Stimulated activated effector memory CD8-positive, alpha-beta T cell treated with anti-CD3 and anti-CD28 coated beads, Interleukin-12 subunit alpha, Interleukin-12 subunit beta, amount 100 ng/mL, for 72 hours (primary cell): ENCODE measurements at regions not wholly inside any gene's neighbourhood (a gene's known extent, or its start where the extent isn't known, plus 50 kb on each side); places are given as distances from the start of the nearest gene placed in this dataset.
"Not testable (repeated sequence)": the region's sequence is repeated elsewhere in the genome, so short reads cannot be mapped to it uniquely, and the experiment has no call there.

Source experiments
- ATAC-seq: fragments of 150-1000 bp; cut with Tn5 transposase; 2 replicates; pipeline ENCODE4 v1.10.0; 2021
- DNase-seq, 2 donors: peaks; one replicate each; pipeline ENCODE4 v3.0.0; 2021 to 2022; ENCODE audit warnings: low spot score in 2 of 2
- H3K27ac Mint-ChIP-seq: one replicate; pipeline ENCODE4 v1.8.0; 2022; ENCODE audit warnings: mild to moderate bottlenecking, mixed read lengths
- H3K36me3 Mint-ChIP-seq: one replicate; pipeline ENCODE4 v1.8.0; 2022; ENCODE audit warnings: mild to moderate bottlenecking, mixed read lengths
- H3K4me1 Mint-ChIP-seq: one replicate; pipeline ENCODE4 v1.8.0; 2022; ENCODE audit warnings: mixed read lengths
- H3K4me3 Mint-ChIP-seq: one replicate; pipeline ENCODE4 v1.8.0; 2022; ENCODE audit warnings: mild to moderate bottlenecking, mixed read lengths
- H3K9me3 Mint-ChIP-seq: one replicate; pipeline ENCODE4 v1.8.0; 2022; ENCODE audit warnings: mixed read lengths

GRCh38 chr5:92180391-92180790 lies 797.3 kb upstream of the ARRDC3 start:
- Mint-ChIP-seq H3K4me3 (no peak overlapping the region), H3K27ac (no peak overlapping the region), H3K36me3 (no peaks in the 10 kb centered on the region), H3K9me3 (peaks cover 3% of the 10 kb centered on the region), H3K4me1 (no peaks in the 10 kb centered on the region)
- no peak for ATAC-seq
- DNase-seq, result no peak

- H3K4me1 Mint-ChIP-seq, result no peaks in the 10 kb centered on the region
- DNase-seq, result no peak
- H3K4me3 Mint-ChIP-seq, result no peak overlapping the region
- H3K9me3 Mint-ChIP-seq, result peaks cover 5% of the 10 kb centered on the region
- no peak for ATAC-seq
- H3K36me3 Mint-ChIP-seq, result no peaks in the 10 kb centered on the region
- H3K27ac Mint-ChIP-seq, result no peak overlapping the region
Measured at GRCh38 chr5:92179651-92180050, 796.5 kb upstream of the ARRDC3 start.

GRCh38 chr5:92177926-92178487 lies 794.9 kb upstream of the ARRDC3 start:
- Mint-ChIP-seq H3K27ac (no peak overlapping the region), H3K4me1 (no peaks in the 10 kb centered on the region), H3K36me3 (no peaks in the 10 kb centered on the region), H3K9me3 (peaks cover 4% of the 10 kb centered on the region), H3K4me3 (no peak overlapping the region)
- DNase-seq, result no peak
- no peak for ATAC-seq

- no peak for DNase-seq
- Mint-ChIP-seq H3K36me3 (no peaks in the 10 kb centered on the region), H3K4me1 (no peaks in the 10 kb centered on the region), H3K4me3 (no peak overlapping the region), H3K9me3 (peaks cover 16% of the 10 kb centered on the region), H3K27ac (no peak overlapping the region)
- ATAC-seq, result no peak
Measured at GRCh38 chr5:92163906-92164305, 780.8 kb upstream of the ARRDC3 start.

DNA sequence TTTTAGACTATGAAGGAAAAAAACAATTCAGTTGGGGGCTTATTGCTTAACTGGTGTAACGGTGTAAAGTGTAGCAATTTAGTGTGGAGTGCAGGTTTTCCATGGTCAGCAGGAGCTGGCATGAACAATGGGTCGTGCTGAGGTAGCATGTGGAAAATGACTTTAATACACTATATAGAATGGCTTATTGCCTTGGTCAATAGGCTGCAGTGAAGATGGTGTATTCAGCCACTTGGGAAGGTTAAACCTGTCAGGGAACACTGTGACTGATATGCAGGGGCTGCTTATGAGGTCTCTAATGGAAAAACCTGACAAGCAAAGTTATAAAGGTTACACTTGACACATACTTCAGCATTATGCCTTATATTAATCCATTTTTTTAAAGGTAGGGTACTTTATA lies 764.7 kb upstream of the ARRDC3 start:
- Mint-ChIP-seq H3K9me3 (peaks cover 8% of the 10 kb centered on the region), H3K4me1 (no peaks in the 10 kb centered on the region), H3K27ac (no peak overlapping the region), H3K4me3 (no peak overlapping the region), H3K36me3 (no peaks in the 10 kb centered on the region)
- no peak for ATAC-seq
- no peak for DNase-seq

- no peak overlapping the region for H3K27ac Mint-ChIP-seq
- no peak for ATAC-seq
- H3K9me3 Mint-ChIP-seq, result peaks cover 8% of the 10 kb centered on the region
- no peak overlapping the region for H3K4me3 Mint-ChIP-seq
- H3K36me3 Mint-ChIP-seq, result no peaks in the 10 kb centered on the region
- DNase-seq, result no peak
- no peaks in the 10 kb centered on the region for H3K4me1 Mint-ChIP-seq
Measured at GRCh38 chr5:92147266-92147665, 764.1 kb upstream of the ARRDC3 start.

GRCh38 chr5:92145852-92146251 lies 762.7 kb upstream of the ARRDC3 start:
- Mint-ChIP-seq H3K4me3 (no peak overlapping the region), H3K36me3 (no peaks in the 10 kb centered on the region), H3K4me1 (no peaks in the 10 kb centered on the region), H3K27ac (no peak overlapping the region), H3K9me3 (peaks cover 13% of the 10 kb centered on the region)
- ATAC-seq, result no peak
- DNase-seq, result no peak

GRCh38 chr5:92144824-92145223 lies 761.7 kb upstream of the ARRDC3 start:
- no peak for ATAC-seq
- H3K36me3 Mint-ChIP-seq, result no peaks in the 10 kb centered on the region
- no peaks in the 10 kb centered on the region for H3K4me1 Mint-ChIP-seq
- no peak overlapping the region for H3K4me3 Mint-ChIP-seq
- H3K27ac Mint-ChIP-seq, result no peak overlapping the region
- H3K9me3 Mint-ChIP-seq, result peaks cover 19% of the 10 kb centered on the region
- no peak for DNase-seq

GRCh38 chr5:92132294-92132908 lies 749.3 kb upstream of the ARRDC3 start:
- H3K4me3 Mint-ChIP-seq, H3K4me1 Mint-ChIP-seq, H3K27ac Mint-ChIP-seq, H3K36me3 Mint-ChIP-seq, H3K9me3 Mint-ChIP-seq, ATAC-seq, DNase-seq: not testable (repeated sequence)

GRCh38 chr5:92126182-92126581 lies 743.1 kb upstream of the ARRDC3 start:
- no peaks in the 10 kb centered on the region for H3K36me3 Mint-ChIP-seq
- peaks cover 3% of the 10 kb centered on the region for H3K9me3 Mint-ChIP-seq
- H3K4me3 Mint-ChIP-seq, result no peak overlapping the region
- DNase-seq (no peak), ATAC-seq (no peak)
- no peak overlapping the region for H3K27ac Mint-ChIP-seq
- H3K4me1 Mint-ChIP-seq, result no peaks in the 10 kb centered on the region

- ATAC-seq (no peak), DNase-seq (no peak)
- Mint-ChIP-seq H3K9me3 (peaks cover 11% of the 10 kb centered on the region), H3K27ac (no peak overlapping the region), H3K4me1 (no peaks in the 10 kb centered on the region), H3K4me3 (no peak overlapping the region), H3K36me3 (no peaks in the 10 kb centered on the region)
Measured at GRCh38 chr5:92119110-92119509, 736.0 kb upstream of the ARRDC3 start.

DNA sequence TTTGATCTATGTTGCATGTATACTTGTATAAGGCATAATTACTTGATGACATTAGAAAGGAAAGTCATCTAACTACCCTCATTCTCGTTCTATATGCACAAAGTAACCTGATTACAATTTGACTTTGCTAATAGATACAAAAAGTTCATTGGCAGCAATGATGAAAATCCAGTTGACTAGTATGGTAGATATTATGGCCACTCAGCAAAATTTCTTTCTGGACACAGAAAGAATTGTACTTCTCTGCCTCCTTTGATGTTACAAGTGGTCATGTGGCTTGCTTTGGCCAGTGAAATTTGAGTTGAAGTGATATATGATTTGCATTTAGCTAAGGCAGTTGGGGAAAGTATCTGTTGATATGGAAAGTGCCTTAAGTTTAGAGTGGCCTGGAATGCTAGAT lies 723.7 kb upstream of the ARRDC3 start:
- Mint-ChIP-seq H3K4me1 (no peaks in the 10 kb centered on the region), H3K27ac (no peak overlapping the region), H3K36me3 (no peaks in the 10 kb centered on the region), H3K9me3 (peaks cover 12% of the 10 kb centered on the region), H3K4me3 (no peak overlapping the region)
- no peak for ATAC-seq
- DNase-seq, result no peak

DNA sequence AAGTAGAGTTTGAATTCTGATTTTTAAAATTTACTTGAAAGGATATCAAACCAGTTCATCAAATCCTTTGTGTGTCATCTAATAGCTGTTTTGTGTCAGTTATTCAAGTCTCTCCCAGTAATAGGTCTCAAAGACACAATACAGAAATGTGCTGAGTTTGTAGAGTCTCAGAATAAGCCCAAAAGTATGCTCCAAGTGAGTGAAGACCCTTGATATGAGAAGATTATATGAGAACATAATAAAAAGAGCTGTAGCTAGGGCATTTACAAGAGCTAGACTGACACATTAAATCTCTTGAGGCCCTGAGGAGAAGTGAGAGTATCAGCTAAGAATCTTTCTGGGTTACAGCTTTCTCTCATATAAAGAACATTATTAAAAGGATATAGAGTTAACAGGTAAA lies 721.0 kb upstream of the ARRDC3 start:
- no peak for ATAC-seq
- H3K36me3 Mint-ChIP-seq, result no peaks in the 10 kb centered on the region
- H3K4me3 Mint-ChIP-seq, result no peak overlapping the region

GRCh38 chr5:92102313-92102712 lies 719.2 kb upstream of the ARRDC3 start:
- Mint-ChIP-seq H3K27ac (no peak overlapping the region), H3K36me3 (no peaks in the 10 kb centered on the region), H3K4me1 (no peaks in the 10 kb centered on the region), H3K9me3 (peaks cover 12% of the 10 kb centered on the region), H3K4me3 (no peak overlapping the region)
- DNase-seq, result no peak
- no peak for ATAC-seq

More for the DNA sequence above, 721.0 kb upstream of the ARRDC3 start:
- no peak for DNase-seq
- Mint-ChIP-seq H3K4me1 (no peaks in the 10 kb centered on the region), H3K9me3 (peaks cover 12% of the 10 kb centered on the region), H3K27ac (no peak overlapping the region)

DNA sequence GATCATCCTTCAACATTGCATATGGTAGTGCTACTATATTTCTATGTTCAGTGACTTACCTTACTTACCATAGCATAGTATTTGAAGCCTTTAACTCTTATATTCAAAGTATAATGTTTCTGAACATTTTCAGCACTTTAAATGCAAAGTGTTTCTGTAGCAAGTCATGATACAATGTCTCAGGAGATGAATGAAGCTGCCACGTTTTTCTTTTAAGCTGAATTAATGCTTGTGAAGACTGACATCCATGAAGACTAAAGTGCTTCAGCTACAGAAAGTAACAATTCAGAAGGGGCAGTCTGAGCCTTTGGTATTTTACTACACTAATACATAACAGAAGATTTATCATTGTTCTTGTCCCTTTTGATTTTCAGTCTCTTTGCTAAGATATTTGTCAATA lies 709.1 kb upstream of the ARRDC3 start:
- ATAC-seq, result no peak
- no peaks in the 10 kb centered on the region for H3K4me1 Mint-ChIP-seq
- peaks cover 3% of the 10 kb centered on the region for H3K9me3 Mint-ChIP-seq

DNA sequence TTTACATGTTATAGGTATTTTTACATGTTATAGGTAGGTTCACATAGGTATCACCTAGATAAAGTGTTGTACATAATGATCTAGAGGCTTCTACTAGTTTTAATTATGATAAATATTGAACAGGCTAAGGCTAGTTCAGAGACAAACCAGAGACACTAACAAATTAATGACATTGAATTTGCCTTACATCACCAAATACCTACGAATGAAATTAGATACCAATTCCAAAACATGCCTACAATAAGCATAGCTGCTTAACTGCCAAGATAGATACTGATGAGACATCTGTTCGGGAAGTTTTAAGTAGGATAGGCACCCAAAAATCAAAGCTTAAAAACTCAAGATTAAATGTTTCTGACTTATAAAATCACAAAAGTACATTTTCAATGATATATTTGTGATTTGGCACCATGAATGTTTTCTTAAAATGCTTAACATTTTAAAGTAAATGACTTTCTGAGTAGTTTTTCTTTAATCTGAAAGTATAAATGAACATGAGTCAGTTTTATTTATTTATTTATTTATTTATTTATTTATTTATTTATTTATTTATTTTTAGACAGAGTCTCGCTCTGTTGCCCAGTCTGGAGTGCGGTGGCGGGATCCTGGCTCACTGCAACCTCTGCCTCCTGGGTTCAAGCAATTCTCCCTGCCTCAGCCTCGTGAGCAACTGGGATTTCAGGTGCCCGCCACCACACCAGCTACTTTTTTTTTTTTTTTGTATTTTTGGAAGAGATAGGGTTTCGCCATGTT lies 703.1 kb upstream of the ARRDC3 start:
- Mint-ChIP-seq H3K9me3 (peaks cover 3% of the 10 kb centered on the region), H3K27ac (no peak overlapping the region), H3K4me3 (no peak overlapping the region), H3K36me3 (no peaks in the 10 kb centered on the region), H3K4me1 (no peaks in the 10 kb centered on the region)
- DNase-seq, result no peak
- ATAC-seq, result no peak

More for the DNA sequence above, 709.1 kb upstream of the ARRDC3 start:
- H3K36me3 Mint-ChIP-seq, result no peaks in the 10 kb centered on the region
- no peak overlapping the region for H3K4me3 Mint-ChIP-seq
- DNase-seq, result no peak
- no peak overlapping the region for H3K27ac Mint-ChIP-seq
